Brain microvascular endothelial cell (primary cell): ENCODE measurements at regions not wholly inside any gene's neighbourhood (a gene's known extent, or its start where the extent isn't known, plus 50 kb on each side); places are given as distances from the start of the nearest gene placed in this dataset.

ENCODE experiments used
- DNase-seq: peaks from one replicate; pipeline ENCODE4 v3.0.0-alpha.2; 2020
- H3K27ac ChIP-seq: fragments of 250-450 bp; sonication (Bioruptor Pico); 2 replicates; pipeline ENCODE4 v1.5.1; 2020; ENCODE audit warnings: mild to moderate bottlenecking, moderate library complexity
- H3K27me3 ChIP-seq: fragments of 250-450 bp; sonication (Bioruptor Pico); replicated peaks from 2 replicates; pipeline ENCODE4 v1.5.1; 2020; ENCODE audit warnings: mild to moderate bottlenecking
- H3K36me3 ChIP-seq: fragments of 250-450 bp; sonication (Bioruptor Pico); replicated peaks from 2 replicates; pipeline ENCODE4 v1.5.1; 2020; ENCODE audit warnings: mild to moderate bottlenecking
- H3K4me3 ChIP-seq: 2 replicates; pipeline ENCODE4 v1.5.1; 2011; ENCODE audit warnings: low read depth, mild to moderate bottlenecking, control low read depth, low read length, moderate library complexity
- in situ Hi-C: cut with HindIII; loops from 2 replicates; pipeline ENCODE4 v1.10.0; 2017; ENCODE audit warnings: low sequenced_read_pairs, low pct_ligation_motif_present
- TF ChIP-seq, protein P1 (sequence below): IDR thresholded peaks from 2 replicates; pipeline ENCODE4 v1.5.1; 2011; ENCODE audit warnings: low read depth, mild to moderate bottlenecking, moderate library complexity, low read length, control low read depth, inconsistent platforms; ENCODE audit errors: missing control alignments

DNA sequence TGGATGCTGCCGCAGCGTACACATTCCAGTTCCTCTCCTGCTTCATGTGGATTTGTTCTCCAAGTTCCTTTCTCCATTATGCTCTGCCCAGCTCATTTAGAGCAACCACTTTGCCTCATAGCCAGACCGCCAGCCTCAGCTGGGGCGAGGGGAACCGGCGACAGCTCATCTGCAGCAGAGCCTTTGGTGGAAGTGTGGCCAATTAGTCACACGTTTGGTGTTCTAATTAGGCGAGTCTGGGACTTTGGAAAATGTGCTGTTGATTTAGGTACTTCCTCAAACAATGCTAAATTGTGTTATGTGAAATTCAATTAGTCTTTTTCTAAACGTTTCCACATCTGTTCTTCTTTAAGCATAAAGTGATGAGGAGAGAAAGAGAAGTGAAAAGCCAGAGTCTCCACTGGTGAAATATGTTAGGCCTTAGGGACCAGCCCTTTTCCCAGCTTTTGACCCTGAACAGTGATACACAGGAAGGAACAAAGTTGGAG lies 217.9 kb downstream of the TBX18 start:
- Histone ChIP-seq H3K4me3 (no peak overlapping the region), H3K36me3 (no peaks in the 10 kb centered on the region), H3K27me3 (no peaks in the 10 kb centered on the region), H3K27ac (no peak overlapping the region)
- TF ChIP-seq, protein P1, sequence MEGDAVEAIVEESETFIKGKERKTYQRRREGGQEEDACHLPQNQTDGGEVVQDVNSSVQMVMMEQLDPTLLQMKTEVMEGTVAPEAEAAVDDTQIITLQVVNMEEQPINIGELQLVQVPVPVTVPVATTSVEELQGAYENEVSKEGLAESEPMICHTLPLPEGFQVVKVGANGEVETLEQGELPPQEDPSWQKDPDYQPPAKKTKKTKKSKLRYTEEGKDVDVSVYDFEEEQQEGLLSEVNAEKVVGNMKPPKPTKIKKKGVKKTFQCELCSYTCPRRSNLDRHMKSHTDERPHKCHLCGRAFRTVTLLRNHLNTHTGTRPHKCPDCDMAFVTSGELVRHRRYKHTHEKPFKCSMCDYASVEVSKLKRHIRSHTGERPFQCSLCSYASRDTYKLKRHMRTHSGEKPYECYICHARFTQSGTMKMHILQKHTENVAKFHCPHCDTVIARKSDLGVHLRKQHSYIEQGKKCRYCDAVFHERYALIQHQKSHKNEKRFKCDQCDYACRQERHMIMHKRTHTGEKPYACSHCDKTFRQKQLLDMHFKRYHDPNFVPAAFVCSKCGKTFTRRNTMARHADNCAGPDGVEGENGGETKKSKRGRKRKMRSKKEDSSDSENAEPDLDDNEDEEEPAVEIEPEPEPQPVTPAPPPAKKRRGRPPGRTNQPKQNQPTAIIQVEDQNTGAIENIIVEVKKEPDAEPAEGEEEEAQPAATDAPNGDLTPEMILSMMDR = no peak
- in situ Hi-C loops = no loop called here
- no peak for DNase-seq

DNA sequence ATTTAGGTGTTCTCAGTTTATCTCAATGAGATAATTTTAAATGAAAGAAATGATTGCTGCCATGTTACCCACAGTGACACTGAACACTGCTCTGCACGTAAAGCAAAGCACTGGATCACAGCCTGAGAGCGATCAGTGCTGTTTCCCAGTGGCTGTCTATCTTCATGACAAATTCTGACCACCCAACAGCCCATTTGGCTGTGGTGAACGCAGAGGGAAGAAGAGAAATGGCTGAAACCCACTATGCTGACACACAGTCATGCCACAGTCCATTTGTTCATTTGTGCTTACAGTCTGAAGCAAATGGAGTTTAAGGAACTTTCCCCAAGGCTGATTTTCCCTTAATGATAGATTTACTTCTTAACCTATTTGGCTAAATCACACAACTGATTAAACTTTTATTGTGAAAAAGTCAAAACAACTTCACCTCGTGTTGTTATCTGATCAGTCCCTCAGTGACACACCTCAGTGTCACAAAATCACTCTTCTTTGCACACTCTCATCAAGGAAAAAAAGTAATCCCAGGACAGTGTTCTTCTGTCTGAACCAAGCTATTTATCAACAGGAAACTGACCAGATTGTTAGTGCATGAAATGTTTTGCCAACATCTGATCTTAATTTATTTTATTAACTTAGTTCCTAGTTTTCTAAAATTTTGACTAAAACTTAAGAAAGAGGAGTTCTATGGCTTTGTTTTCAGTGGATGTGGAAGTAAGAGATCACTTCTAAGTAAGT lies 225.1 kb downstream of the TBX18 start:
- no peak for DNase-seq
- TF ChIP-seq, protein P1 = no peak
- H3K4me3 ChIP-seq = no peak overlapping the region
- in situ Hi-C loops = no loop called here
- no peak overlapping the region for H3K27ac ChIP-seq
- H3K36me3 ChIP-seq = no peaks in the 10 kb centered on the region
- H3K27me3 ChIP-seq = no peaks in the 10 kb centered on the region

DNA sequence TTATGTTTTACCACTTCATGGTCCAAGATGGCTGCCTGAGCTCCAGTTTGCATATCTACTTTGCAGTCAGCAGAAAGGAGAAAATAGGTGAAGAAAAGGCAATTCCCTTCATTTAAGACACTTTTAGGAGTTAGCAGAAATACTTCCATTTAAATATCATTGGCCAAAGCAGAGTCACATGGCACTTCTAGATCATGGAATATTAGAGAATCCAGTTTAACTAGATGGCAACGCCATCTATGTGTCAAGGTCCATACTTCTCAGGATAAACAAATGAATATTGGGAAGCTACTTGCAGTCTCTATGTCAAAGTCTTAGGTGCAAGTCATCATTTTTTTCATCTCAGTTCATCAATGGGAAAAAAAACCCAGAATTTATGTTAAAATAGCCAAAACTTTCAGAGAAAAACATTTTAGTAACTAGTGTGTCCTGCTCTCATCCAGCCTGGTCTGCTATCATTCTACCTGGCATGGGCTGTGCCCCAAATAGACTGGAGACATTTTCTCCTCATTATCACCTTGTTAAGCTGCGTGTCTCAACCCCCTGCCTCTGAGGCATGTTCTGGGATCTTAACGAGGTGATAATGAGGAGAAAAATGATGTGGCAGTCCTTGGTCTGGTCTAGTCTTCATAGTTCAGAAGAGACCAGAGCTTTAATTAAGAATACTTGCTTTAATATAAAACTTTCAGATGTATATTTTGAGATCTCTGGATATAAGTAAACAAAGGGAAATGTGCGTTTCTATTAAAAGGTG lies 227.3 kb downstream of the TBX18 start:
- Histone ChIP-seq H3K27ac (no peak overlapping the region), H3K27me3 (no peaks in the 10 kb centered on the region), H3K36me3 (no peaks in the 10 kb centered on the region), H3K4me3 (no peak overlapping the region)
- TF ChIP-seq, protein P1 = no peak
- no peak for DNase-seq
- in situ Hi-C loops = no loop called here

DNA sequence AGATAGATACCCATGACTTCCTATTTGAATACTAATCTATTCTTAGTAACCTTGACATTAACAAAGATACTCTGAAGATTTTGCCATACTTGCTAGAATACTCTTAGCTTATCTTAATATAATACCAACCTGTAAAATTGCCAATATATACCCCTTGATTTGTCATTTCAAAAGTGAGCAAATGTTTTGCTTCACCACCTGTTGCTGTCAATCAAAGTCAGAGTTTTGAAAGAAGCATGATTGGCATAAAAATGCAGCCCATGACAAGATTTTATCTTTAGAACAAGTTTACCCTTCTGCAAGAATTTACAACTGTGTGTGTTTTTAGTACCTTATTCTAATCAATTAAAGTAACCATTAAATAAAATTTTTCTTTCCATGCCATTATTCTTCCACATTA lies 236.2 kb downstream of the TBX18 start:
- in situ Hi-C loops = no loop called here
- TF ChIP-seq, protein P1 = no peak
- Histone ChIP-seq H3K36me3 (no peaks in the 10 kb centered on the region), H3K27me3 (no peaks in the 10 kb centered on the region), H3K27ac (no peak overlapping the region), H3K4me3 (no peak overlapping the region)
- DNase-seq = no peak

DNA sequence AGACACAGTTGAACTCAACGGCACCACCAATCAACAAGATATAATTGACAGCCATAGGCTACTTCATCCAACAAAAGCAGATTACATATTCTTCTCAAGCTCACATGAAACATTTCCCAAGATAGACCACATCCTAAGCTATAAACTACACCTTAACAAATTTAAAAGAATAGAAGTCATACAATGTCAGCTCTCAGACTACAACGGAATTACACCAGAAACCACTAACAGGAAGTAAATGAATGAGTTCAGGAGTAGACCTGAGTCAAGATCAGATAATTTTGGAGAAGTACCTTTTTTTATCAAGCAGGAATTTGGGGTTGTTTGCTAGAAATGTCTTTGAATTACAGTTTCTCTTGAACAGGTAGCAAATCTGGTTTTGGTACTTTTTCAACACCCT lies 237.8 kb downstream of the TBX18 start:
- no peak for DNase-seq
- H3K36me3 ChIP-seq = no peaks in the 10 kb centered on the region
- TF ChIP-seq, protein P1 = no peak
- H3K27me3 ChIP-seq = no peaks in the 10 kb centered on the region
- in situ Hi-C loops = no loop called here
- no peak overlapping the region for H3K27ac ChIP-seq
- H3K4me3 ChIP-seq = no peak overlapping the region
